Stimulated activated CD4-positive, alpha-beta T cell treated with anti-CD3 and anti-CD28 coated beads, TNF-alpha, amount 100 ng/mL, for 24 hours (primary cell): ENCODE measurements at regions not wholly inside any gene's neighbourhood (a gene's known extent, or its start where the extent isn't known, plus 50 kb on each side); places are given as distances from the start of the nearest gene placed in this dataset.

ENCODE experiments used
- DNase-seq, 3 experiments: peaks; one replicate each; pipeline ENCODE4 v3.0.0-alpha.2; 2020; ENCODE audit warnings: low read depth in 3 of 3

- no peak for DNase-seq
These were observed 188.7 kb downstream of the MIAT start for GRCh38 chr22:26846076-26846475.

- no peak for DNase-seq
These were observed 189.3 kb downstream of the MIAT start for GRCh38 chr22:26846645-26847044.

GRCh38 chr22:26847046-26847445 lies 189.7 kb downstream of the MIAT start:
- DNase-seq: no peak

- no peak for DNase-seq
These were observed 190.4 kb downstream of the MIAT start for GRCh38 chr22:26847816-26848215.

- DNase-seq: no peak
These were observed 191.0 kb downstream of the MIAT start for GRCh38 chr22:26848244-26848920.

GRCh38 chr22:26849575-26849974 lies 192.2 kb downstream of the MIAT start:
- no peak for DNase-seq

- no peak for DNase-seq
These were observed 193.7 kb downstream of the MIAT start for GRCh38 chr22:26851125-26851524.

GRCh38 chr22:26852176-26852575 lies 194.8 kb downstream of the MIAT start:
- no peak for DNase-seq

- DNase-seq: no peak
These were observed 195.7 kb downstream of the MIAT start for GRCh38 chr22:26853071-26853470.

- no peak for DNase-seq
These were observed 196.1 kb downstream of the MIAT start for GRCh38 chr22:26853495-26853894.

GRCh38 chr22:26857169-26857568 lies 199.8 kb downstream of the MIAT start:
- no peak for DNase-seq

GRCh38 chr22:26860301-26860700 lies 202.9 kb downstream of the MIAT start:
- DNase-seq: no peak

- DNase-seq: no peak
These were observed 207.6 kb downstream of the MIAT start for GRCh38 chr22:26865021-26865420.

- no peak for DNase-seq
These were observed 226.0 kb downstream of the MIAT start for GRCh38 chr22:26883393-26883792.

GRCh38 chr22:26884921-26885320 lies 227.5 kb downstream of the MIAT start:
- DNase-seq: no peak

- DNase-seq: no peak
These were observed 228.3 kb downstream of the MIAT start for GRCh38 chr22:26885441-26886261.

GRCh38 chr22:26887456-26887855 lies 230.1 kb downstream of the MIAT start:
- DNase-seq: no peak

- no peak for DNase-seq
These were observed 230.5 kb downstream of the MIAT start for GRCh38 chr22:26887916-26888315.

GRCh38 chr22:26888887-26889286 lies 231.5 kb downstream of the MIAT start:
- no peak for DNase-seq

GRCh38 chr22:26889802-26890201 lies 232.4 kb downstream of the MIAT start:
- DNase-seq: no peak

- DNase-seq: no peak
These were observed 233.5 kb downstream of the MIAT start for GRCh38 chr22:26890870-26891269.

GRCh38 chr22:26891429-26891828 lies 234.0 kb downstream of the MIAT start:
- no peak for DNase-seq
